HG03442 (cell line): ENCODE measurements at regions not wholly inside any gene's neighbourhood (a gene's known extent, or its start where the extent isn't known, plus 50 kb on each side); places are given as distances from the start of the nearest gene placed in this dataset.
"Not testable (repeated sequence)": the region's sequence is repeated elsewhere in the genome, so short reads cannot be mapped to it uniquely, and the experiment has no call there.

ENCODE experiments used
- ATAC-seq: cut with Tn5 transposase; IDR thresholded peaks from one replicate; pipeline ENCODE4 v1.9.1; 2021; ENCODE audit warnings: mild to moderate bottlenecking, moderate library complexity; ENCODE audit not compliant: unreplicated experiment

DNA sequence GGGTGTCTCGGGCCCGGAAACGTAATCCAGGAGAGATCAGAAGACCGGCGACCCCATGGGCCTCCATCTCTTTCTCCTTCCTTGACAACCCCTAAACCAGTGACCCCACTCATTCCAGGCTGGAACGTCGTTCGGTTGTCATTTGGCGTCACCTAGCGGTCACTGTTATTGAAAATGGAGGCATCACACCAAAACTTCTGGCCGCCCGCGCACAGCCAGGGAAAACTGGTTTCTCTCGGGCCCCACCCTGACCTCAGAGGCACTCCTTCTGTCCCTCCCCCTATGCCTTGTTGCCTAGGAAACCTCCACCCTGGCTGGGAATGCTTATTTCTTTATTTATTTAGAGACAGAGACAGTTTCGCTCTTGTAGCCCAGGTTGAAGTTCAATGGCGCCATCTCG is 2327.3 kb upstream of the TPTE start:
- peak; percentile 61 for ATAC-seq

DNA sequence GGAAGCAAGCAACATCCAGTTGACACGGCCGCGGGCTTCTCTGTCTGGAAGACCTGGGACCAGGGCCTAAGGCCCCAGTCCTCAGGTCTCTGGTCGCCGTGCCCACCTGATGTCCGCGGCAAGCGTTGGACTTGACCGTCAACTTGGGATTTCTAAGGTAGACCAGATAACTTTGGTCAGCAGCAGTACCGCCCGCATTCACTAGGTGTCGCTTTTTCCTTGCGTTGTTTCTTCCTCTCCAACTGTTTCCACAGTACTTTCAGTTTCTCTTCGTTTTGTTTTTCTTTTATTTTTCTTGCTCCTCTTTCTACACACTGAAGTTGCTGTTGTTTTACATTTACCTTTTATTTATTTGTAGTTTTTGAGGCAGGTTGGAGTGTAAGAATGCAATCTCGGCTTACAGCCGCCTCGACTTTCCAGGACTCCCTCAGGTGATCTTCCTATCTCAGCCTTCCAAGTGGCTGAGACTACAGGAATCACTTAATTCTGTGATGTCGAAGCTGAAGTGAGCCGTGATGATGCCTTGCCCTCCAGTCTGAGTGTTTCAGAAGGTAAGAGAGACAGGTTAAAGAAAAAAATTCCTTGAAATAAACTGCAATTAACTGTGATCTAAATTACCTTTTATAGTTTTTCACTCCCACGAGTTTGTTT is 2323.9 kb upstream of the TPTE start:
- peak; percentile 45 for ATAC-seq

DNA sequence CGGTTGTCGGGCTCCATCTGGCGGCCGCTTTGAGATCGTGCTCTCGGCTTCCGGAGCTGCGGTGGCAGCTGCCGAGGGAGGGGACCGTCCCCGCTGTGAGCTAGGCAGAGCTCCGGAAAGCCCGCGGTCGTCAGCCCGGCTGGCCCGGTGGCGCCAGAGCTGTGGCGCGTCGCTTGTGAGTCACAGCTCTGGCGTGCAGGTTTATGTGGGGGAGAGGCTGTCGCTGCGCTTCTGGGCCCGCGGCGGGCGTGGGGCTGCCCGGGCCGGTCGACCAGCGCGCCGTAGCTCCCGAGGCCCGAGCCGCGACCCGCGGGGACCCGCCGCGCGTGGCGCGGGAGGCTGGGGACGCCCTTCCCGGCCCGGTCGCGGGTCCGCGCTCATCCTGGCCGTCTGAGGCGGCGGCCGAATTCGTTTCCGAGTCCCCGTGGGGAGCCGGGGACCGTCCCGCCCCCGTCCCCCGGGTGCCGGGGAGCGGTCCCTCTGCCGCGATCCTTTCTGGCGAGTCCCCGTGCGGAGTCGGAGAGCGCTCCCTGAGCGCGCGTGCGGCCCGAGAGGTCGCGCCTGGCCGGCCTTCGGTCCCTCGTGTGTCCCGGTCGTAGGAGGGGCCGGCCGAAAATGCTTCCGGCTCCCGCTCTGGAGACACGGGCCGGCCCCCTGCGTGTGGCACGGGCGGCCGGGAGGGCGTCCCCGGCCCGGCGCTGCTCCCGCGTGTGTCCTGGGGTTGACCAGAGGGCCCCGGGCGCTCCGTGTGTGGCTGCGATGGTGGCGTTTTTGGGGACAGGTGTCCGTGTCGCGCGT is 2316.1 kb upstream of the TPTE start:
- peak; percentile 47 for ATAC-seq

DNA sequence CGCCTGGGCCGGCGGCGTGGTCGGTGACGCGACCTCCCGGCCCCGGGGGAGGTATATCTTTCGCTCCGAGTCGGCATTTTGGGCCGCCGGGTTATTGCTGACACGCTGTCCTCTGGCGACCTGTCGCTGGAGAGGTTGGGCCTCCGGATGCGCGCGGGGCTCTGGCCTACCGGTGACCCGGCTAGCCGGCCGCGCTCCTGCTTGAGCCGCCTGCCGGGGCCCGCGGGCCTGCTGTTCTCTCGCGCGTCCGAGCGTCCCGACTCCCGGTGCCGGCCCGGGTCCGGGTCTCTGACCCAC is 2315.5 kb upstream of the TPTE start:
- not testable (repeated sequence) for ATAC-seq

DNA sequence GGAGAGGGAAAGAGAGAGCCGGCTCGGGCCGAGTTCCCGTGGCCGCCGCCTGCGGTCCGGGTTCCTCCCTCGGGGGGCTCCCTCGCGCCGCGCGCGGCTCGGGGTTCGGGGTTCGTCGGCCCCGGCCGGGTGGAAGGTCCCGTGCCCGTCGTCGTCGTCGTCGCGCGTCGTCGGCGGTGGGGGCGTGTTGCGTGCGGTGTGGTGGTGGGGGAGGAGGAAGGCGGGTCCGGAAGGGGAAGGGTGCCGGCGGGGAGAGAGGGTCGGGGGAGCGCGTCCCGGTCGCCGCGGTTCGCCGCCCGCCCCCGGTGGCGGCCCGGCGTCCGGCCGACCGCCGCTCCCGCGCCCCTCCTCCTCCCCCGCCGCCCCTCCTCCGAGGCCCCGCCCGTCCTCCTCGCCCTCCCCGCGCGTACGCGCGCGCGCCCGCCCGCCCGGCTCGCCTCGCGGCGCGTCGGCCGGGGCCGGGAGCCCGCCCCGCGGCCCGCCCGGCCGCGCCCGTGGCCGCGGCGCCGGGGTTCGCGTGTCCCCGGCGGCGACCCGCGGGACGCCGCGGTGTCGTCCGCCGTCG is 2308.3 kb upstream of the TPTE start:
- peak; percentile 53 for ATAC-seq

DNA sequence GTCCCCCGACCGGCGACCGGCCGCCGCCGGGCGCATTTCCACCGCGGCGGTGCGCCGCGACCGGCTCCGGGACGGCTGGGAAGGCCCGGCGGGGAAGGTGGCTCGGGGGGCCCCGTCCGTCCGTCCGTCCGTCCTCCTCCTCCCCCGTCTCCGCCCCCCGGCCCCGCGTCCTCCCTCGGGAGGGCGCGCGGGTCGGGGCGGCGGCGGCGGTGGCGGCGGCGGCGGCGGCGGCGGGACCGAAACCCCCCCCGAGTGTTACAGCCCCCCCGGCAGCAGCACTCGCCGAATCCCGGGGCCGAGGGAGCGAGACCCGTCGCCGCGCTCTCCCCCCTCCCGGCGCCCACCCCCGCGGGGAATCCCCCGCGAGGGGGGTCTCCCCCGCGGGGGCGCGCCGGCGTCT is 2306.8 kb upstream of the TPTE start:
- not testable (repeated sequence) for ATAC-seq

DNA sequence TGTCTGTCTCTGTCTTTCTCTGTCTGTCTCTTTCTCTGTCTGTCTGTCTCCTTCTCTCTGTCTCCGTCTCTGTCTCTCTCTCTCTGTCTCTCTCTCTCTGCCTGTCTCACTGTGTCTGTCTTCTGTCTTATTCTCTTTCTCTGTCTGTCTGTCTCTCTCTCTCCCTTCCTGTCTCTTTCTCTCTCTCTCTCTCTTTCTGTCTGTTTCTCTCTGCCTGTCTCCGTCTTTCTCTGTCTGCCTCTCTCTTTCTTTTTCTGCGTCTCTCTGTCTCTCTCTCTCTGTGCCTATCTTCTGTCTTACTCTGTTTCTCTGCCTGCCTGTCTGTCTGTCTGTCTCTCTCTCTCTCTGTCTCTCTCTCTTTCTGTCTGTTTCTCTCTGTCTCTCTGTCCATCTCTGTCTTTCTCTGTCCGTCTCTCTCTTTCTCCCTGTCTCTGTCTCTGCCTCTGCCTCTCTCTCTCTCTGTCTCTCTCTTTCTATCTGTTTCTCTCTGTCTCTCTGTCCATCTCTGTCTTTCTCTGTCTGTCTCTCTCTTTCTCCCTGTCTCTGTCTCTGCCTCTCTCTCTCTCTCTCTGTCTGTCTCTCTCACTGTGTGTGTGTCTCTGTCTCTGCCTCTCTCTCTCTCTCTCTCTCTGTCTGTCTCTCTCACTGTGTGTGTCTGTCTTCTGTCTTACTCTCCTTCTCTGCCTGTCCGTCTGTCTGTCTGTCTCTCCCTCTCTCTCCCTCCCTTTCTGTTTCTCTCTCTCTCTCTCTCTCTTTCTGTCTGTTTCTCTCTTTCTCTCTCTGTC is 2291.8 kb upstream of the TPTE start:
- not testable (repeated sequence) for ATAC-seq

DNA sequence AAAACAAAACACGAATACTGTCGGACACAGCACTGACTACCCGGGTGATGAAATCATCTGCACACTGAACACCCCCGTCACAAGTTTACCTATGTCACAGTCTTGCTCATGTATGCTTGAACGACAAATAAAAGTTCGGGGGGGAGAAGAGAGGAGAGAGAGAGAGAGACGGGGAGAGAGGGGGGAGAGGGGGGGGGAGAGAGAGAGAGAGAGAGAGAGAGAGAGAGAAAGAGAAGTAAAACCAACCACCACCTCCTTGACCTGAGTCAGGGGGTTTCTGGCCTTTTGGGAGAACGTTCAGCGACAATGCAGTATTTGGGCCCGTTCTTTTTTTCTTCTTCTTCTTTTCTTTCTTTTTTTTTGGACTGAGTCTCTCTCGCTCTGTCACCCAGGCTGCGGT is 2290.1 kb upstream of the TPTE start:
- not testable (repeated sequence) for ATAC-seq

DNA sequence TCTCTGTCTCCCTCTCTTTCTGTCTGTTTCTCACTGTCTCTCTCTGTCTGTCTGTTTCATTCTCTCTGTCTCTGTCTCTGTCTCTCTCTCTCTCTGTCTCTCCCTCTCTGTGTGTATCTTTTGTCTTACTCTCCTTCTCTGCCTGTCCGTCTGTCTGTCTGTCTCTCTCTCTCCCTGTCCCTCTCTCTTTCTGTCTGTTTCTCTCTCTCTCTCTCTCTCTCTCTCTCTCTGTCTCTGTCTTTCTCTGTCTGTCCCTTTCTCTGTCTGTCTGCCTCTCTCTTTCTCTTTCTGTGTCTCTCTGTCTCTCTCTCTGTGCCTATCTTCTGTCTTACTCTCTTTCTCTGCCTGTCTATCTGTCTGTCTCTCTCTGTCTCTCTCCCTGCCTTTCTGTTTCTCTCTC is 2288.4 kb upstream of the TPTE start:
- not testable (repeated sequence) for ATAC-seq

DNA sequence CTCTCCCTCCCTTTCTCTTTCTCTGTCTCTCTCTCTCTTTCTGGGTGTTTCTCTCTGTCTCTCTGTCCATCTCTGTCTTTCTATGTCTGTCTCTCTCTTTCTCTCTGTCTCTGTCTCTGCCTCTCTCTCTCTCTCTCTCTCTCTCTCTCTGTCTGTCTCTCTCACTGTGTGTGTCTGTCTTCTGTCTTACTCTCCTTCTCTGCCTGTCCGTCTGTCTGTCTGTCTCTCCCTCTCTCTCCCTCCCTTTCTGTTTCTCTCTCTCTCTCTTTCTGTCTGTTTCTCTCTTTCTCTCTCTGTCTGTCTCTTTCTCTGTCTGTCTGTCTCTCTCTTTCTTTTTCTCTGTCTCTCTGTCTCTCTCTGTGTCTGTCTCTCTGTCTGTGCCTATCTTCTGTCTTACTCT is 2287.3 kb upstream of the TPTE start:
- not testable (repeated sequence) for ATAC-seq

DNA sequence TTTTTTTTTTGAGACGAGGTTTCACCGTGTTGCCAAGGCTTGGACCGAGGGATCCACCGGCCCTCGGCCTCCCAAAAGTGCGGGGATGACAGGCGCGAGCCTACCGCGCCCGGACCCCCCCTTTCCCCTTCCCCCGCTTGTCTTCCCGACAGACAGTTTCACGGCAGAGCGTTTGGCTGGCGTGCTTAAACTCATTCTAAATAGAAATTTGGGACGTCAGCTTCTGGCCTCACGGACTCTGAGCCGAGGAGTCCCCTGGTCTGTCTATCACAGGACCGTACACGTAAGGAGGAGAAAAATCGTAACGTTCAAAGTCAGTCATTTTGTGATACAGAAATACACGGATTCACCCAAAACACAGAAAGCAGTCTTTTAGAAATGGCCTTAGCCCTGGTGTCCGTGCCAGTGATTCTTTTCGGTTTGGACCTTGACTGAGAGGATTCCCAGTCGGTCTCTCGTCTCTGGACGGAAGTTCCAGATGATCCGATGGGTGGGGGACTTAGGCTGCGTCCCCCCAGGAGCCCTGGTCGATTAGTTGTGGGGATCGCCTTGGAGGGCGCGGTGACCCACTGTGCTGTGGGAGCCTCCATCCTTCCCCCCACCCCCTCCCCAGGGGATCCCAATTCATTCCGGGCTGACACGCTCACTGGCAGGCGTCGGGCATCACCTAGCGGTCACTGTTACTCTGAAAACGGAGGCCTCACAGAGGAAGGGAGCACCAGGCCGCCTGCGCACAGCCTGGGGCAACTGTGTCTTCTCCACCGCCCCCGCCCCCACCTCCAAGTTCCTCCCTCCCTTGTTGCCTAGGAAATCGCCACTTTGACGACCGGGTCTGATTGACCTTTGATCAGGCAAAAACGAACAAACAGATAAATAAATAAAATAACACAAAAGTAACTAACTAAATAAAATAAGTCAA is 2276.4 kb upstream of the TPTE start:
- ATAC-seq: peak; percentile 34

DNA sequence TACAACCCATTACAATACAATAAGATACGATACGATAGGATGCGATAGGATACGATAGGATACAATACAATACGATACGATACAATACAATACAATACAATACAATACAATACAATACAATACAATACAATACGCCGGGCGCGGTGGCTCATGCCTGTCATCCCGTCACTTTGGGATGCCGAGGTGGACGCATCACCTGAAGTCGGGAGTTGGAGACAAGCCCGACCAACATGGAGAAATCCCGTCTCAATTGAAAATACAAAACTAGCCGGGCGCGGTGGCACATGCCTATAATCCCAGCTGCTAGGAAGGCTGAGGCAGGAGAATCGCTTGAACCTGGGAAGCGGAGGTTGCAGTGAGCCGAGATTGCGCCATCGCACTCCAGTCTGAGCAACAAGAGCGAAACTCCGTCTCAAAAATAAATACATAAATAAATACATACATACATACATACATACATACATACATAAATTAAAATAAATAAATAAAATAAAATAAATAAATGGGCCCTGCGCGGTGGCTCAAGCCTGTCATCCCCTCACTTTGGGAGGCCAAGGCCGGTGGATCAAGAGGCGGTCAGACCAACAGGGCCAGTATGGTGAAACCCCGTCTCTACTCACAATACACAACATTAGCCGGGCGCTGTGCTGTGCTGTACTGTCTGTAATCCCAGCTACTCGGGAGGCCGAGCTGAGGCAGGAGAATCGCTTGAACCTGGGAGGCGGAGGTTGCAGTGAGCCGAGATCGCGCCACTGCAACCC is 2275.6 kb upstream of the TPTE start:
- peak; percentile 72 for ATAC-seq

DNA sequence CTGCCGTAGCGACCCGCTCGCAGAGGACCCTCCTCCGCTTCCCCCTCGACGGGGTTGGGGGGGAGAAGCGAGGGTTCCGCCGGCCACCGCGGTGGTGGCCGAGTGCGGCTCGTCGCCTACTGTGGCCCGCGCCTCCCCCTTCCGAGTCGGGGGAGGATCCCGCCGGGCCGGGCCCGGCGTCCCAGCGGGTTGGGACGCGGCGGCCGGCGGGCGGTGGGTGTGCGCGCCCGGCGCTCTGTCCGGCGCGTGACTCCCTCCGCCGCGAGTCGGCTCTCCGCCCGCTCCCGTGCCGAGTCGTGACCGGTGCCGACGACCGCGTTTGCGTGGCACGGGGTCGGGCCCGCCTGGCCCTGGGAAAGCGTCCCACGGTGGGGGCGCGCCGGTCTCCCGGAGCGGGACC is 2269.7 kb upstream of the TPTE start:
- ATAC-seq: not testable (repeated sequence)

DNA sequence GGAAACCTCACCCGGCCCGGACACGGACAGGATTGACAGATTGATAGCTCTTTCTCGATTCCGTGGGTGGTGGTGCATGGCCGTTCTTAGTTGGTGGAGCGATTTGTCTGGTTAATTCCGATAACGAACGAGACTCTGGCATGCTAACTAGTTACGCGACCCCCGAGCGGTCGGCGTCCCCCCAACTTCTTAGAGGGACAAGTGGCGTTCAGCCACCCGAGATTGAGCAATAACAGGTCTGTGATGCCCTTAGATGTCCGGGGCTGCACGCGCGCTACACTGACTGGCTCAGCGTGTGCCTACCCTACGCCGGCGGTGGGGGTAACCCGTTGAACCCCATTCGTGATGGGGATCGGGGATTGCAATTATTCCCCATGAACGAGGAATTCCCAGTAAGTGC is 2266.3 kb upstream of the TPTE start:
- not testable (repeated sequence) for ATAC-seq

DNA sequence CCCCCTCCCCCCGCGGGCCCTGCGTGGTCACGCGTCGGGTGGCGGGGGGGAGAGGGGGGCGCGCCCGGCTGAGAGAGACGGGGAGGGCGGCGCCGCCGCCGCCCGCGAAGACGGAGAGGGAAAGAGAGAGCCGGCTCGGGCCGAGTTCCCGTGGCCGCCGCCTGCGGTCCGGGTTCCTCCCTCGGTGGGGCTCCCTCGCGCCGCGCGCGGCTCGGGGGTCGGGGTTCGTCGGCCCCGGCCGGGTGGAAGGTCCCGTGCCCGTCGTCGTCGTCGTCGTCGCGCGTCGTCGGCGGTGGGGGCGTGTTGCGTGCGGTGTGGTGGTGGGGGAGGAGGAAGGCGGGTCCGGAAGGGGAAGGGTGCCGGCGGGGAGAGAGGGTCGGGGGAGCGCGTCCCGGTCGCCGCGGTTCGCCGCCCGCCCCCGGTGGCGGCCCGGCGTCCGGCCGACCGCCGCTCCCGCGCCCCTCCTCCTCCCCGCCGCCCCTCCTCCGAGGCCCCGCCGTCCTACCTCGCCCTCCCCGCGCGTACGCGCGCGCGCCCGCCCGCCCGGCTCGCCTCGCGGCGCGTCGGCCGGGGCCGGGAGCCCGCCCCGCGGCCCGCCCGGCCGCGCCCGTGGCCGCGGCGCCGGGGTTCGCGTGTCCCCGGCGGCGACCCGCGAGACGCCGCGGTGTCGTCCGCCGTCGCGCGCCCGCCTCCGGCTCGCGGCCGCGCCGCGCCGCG is 2264.1 kb upstream of the TPTE start:
- not testable (repeated sequence) for ATAC-seq

DNA sequence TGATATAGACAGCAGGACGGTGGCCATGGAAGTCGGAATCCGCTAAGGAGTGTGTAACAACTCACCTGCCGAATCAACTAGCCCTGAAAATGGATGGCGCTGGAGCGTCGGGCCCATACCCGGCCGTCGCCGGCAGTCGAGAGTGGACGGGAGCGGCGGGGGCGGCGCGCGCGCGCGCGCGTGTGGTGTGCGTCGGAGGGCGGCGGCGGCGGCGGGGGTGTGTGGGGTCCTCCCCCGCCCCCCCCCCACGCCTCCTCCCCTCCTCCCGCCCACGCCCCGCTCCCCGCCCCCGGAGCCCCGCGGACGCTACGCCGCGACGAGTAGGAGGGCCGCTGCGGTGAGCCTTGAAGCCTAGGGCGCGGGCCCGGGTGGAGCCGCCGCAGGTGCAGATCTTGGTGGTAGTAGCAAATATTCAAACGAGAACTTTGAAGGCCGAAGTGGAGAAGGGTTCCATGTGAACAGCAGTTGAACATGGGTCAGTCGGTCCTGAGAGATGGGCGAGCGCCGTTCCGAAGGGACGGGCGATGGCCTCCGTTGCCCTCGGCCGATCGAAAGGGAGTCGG is 2261.2 kb upstream of the TPTE start:
- ATAC-seq: not testable (repeated sequence)
